HCT116 (cell line): ENCODE measurements at regions not wholly inside any gene's neighbourhood (a gene's known extent, or its start where the extent isn't known, plus 50 kb on each side); places are given as distances from the start of the nearest gene placed in this dataset.

Experiments used
- ATAC-seq: fragments of 200-7000 bp; cut with Tn5 transposase; 2 replicates; pipeline ENCODE4 v1.9.1; 2020; ENCODE audit warnings: mild to moderate bottlenecking, moderate library complexity
- BruUV-seq: library from RNA; stranded (reverse); fragments of 400-500 nt; replicated peaks from 2 replicates; lab custom pipeline; 2021; lab: Mats Ljungman, UMichigan
- CTCF ChIA-PET: fragments of 300-600 bp; sonication (Branson Sonifier 250); formaldehyde crosslinking; loops from one replicate; lab custom pipeline; 2021; ENCODE audit warnings: antibody characterized with exemption; lab: Charles Lee
- POLR2A ChIA-PET: fragments of 300-600, 350-600 bp; sonication (Branson Sonifier 250); formaldehyde crosslinking; loops from one replicate; lab custom pipeline; 2021; ENCODE audit warnings: antibody characterized with exemption; lab: Charles Lee
- RAD21 ChIA-PET, 2 experiments: fragments of 300-600 bp; sonication (Branson Sonifier 250); formaldehyde crosslinking; loops; one replicate each; lab custom pipeline; 2023; ENCODE audit warnings: low total read pairs in 2 of 2; ENCODE audit not compliant: uncharacterized antibody in 2 of 2, unreplicated experiment in 2 of 2, low non-redundant PET in 1 of 2; lab: Charles Lee
- DNase-seq: peaks from one replicate; pipeline ENCODE4 v3.0.0-alpha.2; 2010; ENCODE audit warnings: low read depth, low spot score
- H2AFZ ChIP-seq: fragments of 200-600 bp; shearing (Covaris generic), sonication (generic); 2 replicates; pipeline ENCODE4 v1.6.1; 2017; ENCODE audit warnings: low read depth, mixed run types, mixed read lengths, antibody characterized with exemption, low read length; ENCODE audit not compliant: poor library complexity, severe bottlenecking
- H3K27ac ChIP-seq: 2 replicates; pipeline ENCODE4 v1.5.1; 2012; ENCODE audit warnings: low read depth, low read length
- H3K27me3 ChIP-seq: fragments of 200-600 bp; sonication (generic); 2 replicates; pipeline ENCODE4 v1.6.1; 2016; ENCODE audit warnings: mixed run types, low read length, mixed read lengths; ENCODE audit not compliant: insufficient read depth
- H3K36me3 ChIP-seq, 2 experiments: fragments of 200-500 bp in 1 of 2; fragments of 200-600 bp in 1 of 2; sonication (Bioruptor generic) in 1 of 2; sonication (generic) in 1 of 2; 2 replicates each; pipeline versions ENCODE4 v1.5.1 to v1.6.1; 2014 to 2016; ENCODE audit warnings: low read length in 2 of 2, inconsistent platforms in 1 of 2, mixed read lengths in 1 of 2, mixed run types in 1 of 2; ENCODE audit not compliant: insufficient read depth in 2 of 2, control insufficient read depth in 1 of 2
- H3K4me1 ChIP-seq, 2 experiments: fragments of 200-600 bp in 1 of 2; sonication (generic) in 1 of 2; 2 replicates each; pipeline versions ENCODE4 v1.5.1 to v1.6.1; 2012 to 2017; ENCODE audit warnings: low read length in 2 of 2, inconsistent platforms in 1 of 2, mild to moderate bottlenecking in 1 of 2, mixed read lengths in 1 of 2, mixed run types in 1 of 2, moderate library complexity in 1 of 2; ENCODE audit not compliant: insufficient read depth in 2 of 2, control insufficient read depth in 1 of 2
- H3K4me2 ChIP-seq: fragments of 200-600 bp; sonication (generic); 2 replicates; pipeline ENCODE4 v1.6.1; 2017; ENCODE audit warnings: mixed run types, low read length, mixed read lengths
- H3K4me3 ChIP-seq, 2 experiments: fragments of 200-600 bp in 1 of 2; sonication (generic) in 1 of 2; replicated peaks in 1 of 2; 2 replicates each; pipeline ENCODE4 v1.5.1; 2011 to 2016; ENCODE audit warnings: low read length in 2 of 2, control low read depth in 1 of 2, low read depth in 1 of 2, mild to moderate bottlenecking in 1 of 2, mixed read lengths in 1 of 2, mixed run types in 1 of 2
- H3K79me2 ChIP-seq: fragments of 200-600 bp; sonication (generic); 2 replicates; pipeline ENCODE4 v1.6.1; 2017; ENCODE audit warnings: mild to moderate bottlenecking, mixed run types, low read length, moderate library complexity, mixed read lengths; ENCODE audit not compliant: insufficient read depth
- H3K9ac ChIP-seq: fragments of 200-600 bp; sonication (generic); 2 replicates; pipeline ENCODE4 v1.6.1; 2016; ENCODE audit warnings: low read length, mixed read lengths
- H3K9me2 ChIP-seq: fragments of 200-600 bp; sonication (generic), shearing (Covaris generic); 2 replicates; pipeline ENCODE4 v1.6.1; 2017; ENCODE audit warnings: mixed run types, mild to moderate bottlenecking, moderate library complexity; ENCODE audit not compliant: insufficient read depth
- H3K9me3 ChIP-seq, 2 experiments: fragments of 200-500 bp in 1 of 2; fragments of 200-600 bp in 1 of 2; sonication (Bioruptor generic) in 1 of 2; sonication (generic) in 1 of 2; 2 replicates each; pipeline ENCODE4 v1.6.1; 2014 to 2017; ENCODE audit warnings: low read length in 2 of 2, mixed read lengths in 2 of 2, inconsistent platforms in 1 of 2, low read depth in 1 of 2, mild to moderate bottlenecking in 1 of 2, mixed run types in 1 of 2, moderate library complexity in 1 of 2; ENCODE audit not compliant: control insufficient read depth in 1 of 2, insufficient read depth in 1 of 2
- H4K20me1 ChIP-seq: fragments of 200-600 bp; sonication (generic), shearing (Covaris generic); 2 replicates; pipeline ENCODE4 v1.6.1; 2017; ENCODE audit warnings: mixed run types, mild to moderate bottlenecking, moderate library complexity; ENCODE audit not compliant: insufficient read depth
- EGR1 ChIP-seq: IDR thresholded peaks from 2 replicates; pipeline ENCODE4 v1.6.1; 2012; ENCODE audit warnings: low read depth
- FOSL1 ChIP-seq: IDR thresholded peaks from 2 replicates; pipeline ENCODE4 v1.6.1; 2012; ENCODE audit warnings: low read depth
- JUND ChIP-seq: IDR thresholded peaks from 2 replicates; pipeline ENCODE4 v1.6.1; 2012
- POLR2A ChIP-seq: IDR thresholded peaks from 2 replicates; pipeline ENCODE4 v1.7.0; 2011; ENCODE audit warnings: borderline replicate concordance; ENCODE audit not compliant: insufficient read depth, insufficient read length; ENCODE audit errors: extremely low read depth
- POLR2AphosphoS5 ChIP-seq: IDR thresholded peaks from 2 replicates; pipeline ENCODE4 v1.6.1; 2011; ENCODE audit warnings: mild to moderate bottlenecking, low read depth, low read length, moderate library complexity
- SIN3A ChIP-seq: IDR thresholded peaks from 2 replicates; pipeline ENCODE4 v1.6.1; 2012; ENCODE audit warnings: low read depth
- SP1 ChIP-seq: IDR thresholded peaks from 2 replicates; pipeline ENCODE4 v1.6.1; 2012; ENCODE audit warnings: low read depth
- TCF7L2 ChIP-seq: IDR thresholded peaks from 2 replicates; pipeline ENCODE4 v1.7.0; 2011; ENCODE audit warnings: borderline replicate concordance, inconsistent platforms; ENCODE audit not compliant: insufficient read depth, insufficient read length; ENCODE audit errors: extremely low read depth
- ZFX ChIP-seq: fragments of 450-650 bp; IDR thresholded peaks from 2 replicates; pipeline ENCODE4 v1.6.1; 2017
- ZNF274 ChIP-seq: fragments of 200-500 bp; sonication (Bioruptor generic); IDR thresholded peaks from 2 replicates; pipeline ENCODE4 v1.6.1; 2014; ENCODE audit warnings: mild to moderate bottlenecking, low read depth, low read length, inconsistent platforms
- intact Hi-C: fragments of 100-400 bp; cut with micrococcal nuclease; formaldehyde crosslinking; loops from 2 replicates; pipeline ENCODE4 v1.10.0; 2022
- TF ChIP-seq, protein P1 (sequence below): IDR thresholded peaks from 2 replicates; pipeline ENCODE4 v1.6.1; 2011; ENCODE audit warnings: mild to moderate bottlenecking, low read length, moderate library complexity; ENCODE audit not compliant: insufficient replicate concordance; ENCODE audit errors: extremely low read depth
- TF ChIP-seq, protein P2 (sequence below): IDR thresholded peaks from 2 replicates; pipeline ENCODE4 v1.6.1; 2012
- TF ChIP-seq, protein P3 (sequence below): IDR thresholded peaks from 2 replicates; pipeline ENCODE4 v1.6.1; 2012

DNA sequence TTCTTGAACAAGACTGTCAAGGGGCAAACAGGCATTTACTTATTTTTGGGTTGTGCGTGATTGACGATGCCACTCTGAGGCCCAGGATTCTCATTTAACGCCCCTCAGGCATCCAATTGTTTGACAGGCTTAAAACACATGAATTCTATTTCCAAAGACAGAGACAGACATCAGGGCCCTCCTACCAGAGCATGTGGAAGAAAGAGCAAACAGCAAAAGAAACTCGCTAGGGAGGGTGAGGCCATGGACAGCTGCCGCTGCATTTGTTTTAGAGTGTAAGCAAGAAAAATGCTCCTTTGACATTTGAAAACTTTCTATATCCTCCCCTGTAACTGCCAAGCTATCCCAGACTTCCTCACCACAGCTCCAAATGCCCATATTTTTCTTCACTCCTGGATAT, 410.1 kb downstream of the NPIPA8 start:
- Histone ChIP-seq H4K20me1 (no peaks in the 10 kb centered on the region), H3K4me2 (no peak overlapping the region), H3K4me3 (no peak overlapping the region), H3K9me2 (no peaks in the 10 kb centered on the region), H3K9ac (no peak overlapping the region), H3K27me3 (peaks cover 7% of the 10 kb centered on the region), H2AFZ (no peak overlapping the region), H3K9me3 (no peaks in the 10 kb centered on the region), H3K27ac (no peak overlapping the region), H3K36me3 (no peaks in the 10 kb centered on the region), H3K4me1 (no peaks in the 10 kb centered on the region), H3K79me2 (no peaks in the 10 kb centered on the region)
- RAD21 ChIA-PET, result no interaction called here
- intact Hi-C loops, result no loop called here
- POLR2A ChIA-PET, result no interaction called here
- CTCF ChIA-PET, result no interaction called here
- ATAC-seq, result no peak
- no peak for DNase-seq
- TF ChIP-seq, protein P1, sequence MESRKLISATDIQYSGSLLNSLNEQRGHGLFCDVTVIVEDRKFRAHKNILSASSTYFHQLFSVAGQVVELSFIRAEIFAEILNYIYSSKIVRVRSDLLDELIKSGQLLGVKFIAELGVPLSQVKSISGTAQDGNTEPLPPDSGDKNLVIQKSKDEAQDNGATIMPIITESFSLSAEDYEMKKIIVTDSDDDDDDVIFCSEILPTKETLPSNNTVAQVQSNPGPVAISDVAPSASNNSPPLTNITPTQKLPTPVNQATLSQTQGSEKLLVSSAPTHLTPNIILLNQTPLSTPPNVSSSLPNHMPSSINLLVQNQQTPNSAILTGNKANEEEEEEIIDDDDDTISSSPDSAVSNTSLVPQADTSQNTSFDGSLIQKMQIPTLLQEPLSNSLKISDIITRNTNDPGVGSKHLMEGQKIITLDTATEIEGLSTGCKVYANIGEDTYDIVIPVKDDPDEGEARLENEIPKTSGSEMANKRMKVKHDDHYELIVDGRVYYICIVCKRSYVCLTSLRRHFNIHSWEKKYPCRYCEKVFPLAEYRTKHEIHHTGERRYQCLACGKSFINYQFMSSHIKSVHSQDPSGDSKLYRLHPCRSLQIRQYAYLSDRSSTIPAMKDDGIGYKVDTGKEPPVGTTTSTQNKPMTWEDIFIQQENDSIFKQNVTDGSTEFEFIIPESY, result no peak
- TF ChIP-seq EGR1, result no peak
- TF ChIP-seq, protein P2, sequence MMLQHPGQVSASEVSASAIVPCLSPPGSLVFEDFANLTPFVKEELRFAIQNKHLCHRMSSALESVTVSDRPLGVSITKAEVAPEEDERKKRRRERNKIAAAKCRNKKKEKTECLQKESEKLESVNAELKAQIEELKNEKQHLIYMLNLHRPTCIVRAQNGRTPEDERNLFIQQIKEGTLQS, result no peak
- TF ChIP-seq ZFX, result no peak
- no peak for TF ChIP-seq ZNF274
- TF ChIP-seq FOSL1, result no peak
- TF ChIP-seq SP1, result no peak
- TF ChIP-seq, protein P3, sequence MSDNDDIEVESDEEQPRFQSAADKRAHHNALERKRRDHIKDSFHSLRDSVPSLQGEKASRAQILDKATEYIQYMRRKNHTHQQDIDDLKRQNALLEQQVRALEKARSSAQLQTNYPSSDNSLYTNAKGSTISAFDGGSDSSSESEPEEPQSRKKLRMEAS, result no peak
- no peak for TF ChIP-seq TCF7L2
- no peak for TF ChIP-seq SIN3A
- TF ChIP-seq POLR2AphosphoS5, result no peak
- TF ChIP-seq POLR2A, result no peak
- TF ChIP-seq JUND, result no peak
- TF ChIP-seq, all 23 proteins: peak for 0
- BruUV-seq, result no TSS peak
